Liver (tissue), 3 donors: ENCODE measurements at regions not wholly inside any gene's neighbourhood (a gene's known extent, or its start where the extent isn't known, plus 50 kb on each side); places are given as distances from the start of the nearest gene placed in this dataset.

Experiments used
- GABPA ChIP-seq, 2 donors: IDR thresholded peaks in 1 of 2; conservative IDR thresholded peaks in 1 of 2; 2 replicates each; pipeline ENCODE4 v1.6.1; 2016; ENCODE audit warnings: antibody characterized with exemption in 2 of 2, mild to moderate bottlenecking in 1 of 2, moderate library complexity in 1 of 2
- SP1 ChIP-seq: IDR thresholded peaks from 2 replicates; pipeline ENCODE4 v1.6.1; 2018; ENCODE audit warnings: antibody characterized with exemption, mild to moderate bottlenecking
- TF ChIP-seq, protein P1 (sequence below): fragments of 150-350 bp; IDR thresholded peaks from 2 replicates; pipeline ENCODE4 v1.5.1; 2017; ENCODE audit warnings: improper control_type of control experiment, low read depth, low read length; ENCODE audit not compliant: missing input control
- TF ChIP-seq, protein P2 (sequence below): IDR thresholded peaks from 2 replicates; pipeline ENCODE4 v1.6.1; 2016; ENCODE audit warnings: antibody characterized with exemption
- TF ChIP-seq, protein P3 (sequence below): IDR thresholded peaks from 2 replicates; pipeline ENCODE4 v1.6.1; 2016; ENCODE audit warnings: antibody characterized with exemption, mild to moderate bottlenecking
- donor health status: healthy.
- donor health status: healthy.

DNA sequence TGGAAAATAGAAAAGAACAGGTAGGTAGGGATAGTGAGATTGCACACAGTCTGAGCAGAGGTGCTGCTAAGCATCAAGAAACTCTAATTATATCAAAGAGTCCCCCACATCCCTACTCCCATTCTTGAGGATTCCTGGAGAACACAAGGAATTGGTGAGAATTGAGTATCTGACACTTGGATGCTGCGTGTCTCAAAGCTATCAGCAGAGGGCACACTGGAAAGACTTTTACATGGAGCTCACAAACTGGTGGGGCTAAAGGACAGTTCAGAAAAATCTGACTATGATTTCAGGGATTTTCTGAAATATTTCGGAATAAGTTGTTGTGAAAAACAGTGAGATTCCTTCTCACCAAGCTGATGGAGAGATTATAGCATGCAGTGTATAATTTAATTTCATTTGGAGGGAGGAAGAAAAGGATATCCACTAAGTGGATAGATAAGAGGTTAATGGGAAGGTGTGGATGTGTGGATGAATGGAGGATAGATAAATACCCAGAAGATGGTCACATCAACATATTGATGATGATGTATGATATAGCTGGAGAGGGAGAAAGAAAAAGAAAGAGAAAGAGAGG lies 215.4 kb upstream of the DEFB112 start:
- TF ChIP-seq GABPA (IDR thresholded peaks at IDR 0.05 in 1 of 2, conservative IDR thresholded peaks at IDR 0.05 in 1 of 2): no peak
- TF ChIP-seq, protein P1, sequence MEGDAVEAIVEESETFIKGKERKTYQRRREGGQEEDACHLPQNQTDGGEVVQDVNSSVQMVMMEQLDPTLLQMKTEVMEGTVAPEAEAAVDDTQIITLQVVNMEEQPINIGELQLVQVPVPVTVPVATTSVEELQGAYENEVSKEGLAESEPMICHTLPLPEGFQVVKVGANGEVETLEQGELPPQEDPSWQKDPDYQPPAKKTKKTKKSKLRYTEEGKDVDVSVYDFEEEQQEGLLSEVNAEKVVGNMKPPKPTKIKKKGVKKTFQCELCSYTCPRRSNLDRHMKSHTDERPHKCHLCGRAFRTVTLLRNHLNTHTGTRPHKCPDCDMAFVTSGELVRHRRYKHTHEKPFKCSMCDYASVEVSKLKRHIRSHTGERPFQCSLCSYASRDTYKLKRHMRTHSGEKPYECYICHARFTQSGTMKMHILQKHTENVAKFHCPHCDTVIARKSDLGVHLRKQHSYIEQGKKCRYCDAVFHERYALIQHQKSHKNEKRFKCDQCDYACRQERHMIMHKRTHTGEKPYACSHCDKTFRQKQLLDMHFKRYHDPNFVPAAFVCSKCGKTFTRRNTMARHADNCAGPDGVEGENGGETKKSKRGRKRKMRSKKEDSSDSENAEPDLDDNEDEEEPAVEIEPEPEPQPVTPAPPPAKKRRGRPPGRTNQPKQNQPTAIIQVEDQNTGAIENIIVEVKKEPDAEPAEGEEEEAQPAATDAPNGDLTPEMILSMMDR: peak; percentile 25
- TF ChIP-seq SP1: no peak
- TF ChIP-seq, protein P2, sequence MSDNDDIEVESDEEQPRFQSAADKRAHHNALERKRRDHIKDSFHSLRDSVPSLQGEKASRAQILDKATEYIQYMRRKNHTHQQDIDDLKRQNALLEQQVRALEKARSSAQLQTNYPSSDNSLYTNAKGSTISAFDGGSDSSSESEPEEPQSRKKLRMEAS: no peak
- TF ChIP-seq, protein P3, sequence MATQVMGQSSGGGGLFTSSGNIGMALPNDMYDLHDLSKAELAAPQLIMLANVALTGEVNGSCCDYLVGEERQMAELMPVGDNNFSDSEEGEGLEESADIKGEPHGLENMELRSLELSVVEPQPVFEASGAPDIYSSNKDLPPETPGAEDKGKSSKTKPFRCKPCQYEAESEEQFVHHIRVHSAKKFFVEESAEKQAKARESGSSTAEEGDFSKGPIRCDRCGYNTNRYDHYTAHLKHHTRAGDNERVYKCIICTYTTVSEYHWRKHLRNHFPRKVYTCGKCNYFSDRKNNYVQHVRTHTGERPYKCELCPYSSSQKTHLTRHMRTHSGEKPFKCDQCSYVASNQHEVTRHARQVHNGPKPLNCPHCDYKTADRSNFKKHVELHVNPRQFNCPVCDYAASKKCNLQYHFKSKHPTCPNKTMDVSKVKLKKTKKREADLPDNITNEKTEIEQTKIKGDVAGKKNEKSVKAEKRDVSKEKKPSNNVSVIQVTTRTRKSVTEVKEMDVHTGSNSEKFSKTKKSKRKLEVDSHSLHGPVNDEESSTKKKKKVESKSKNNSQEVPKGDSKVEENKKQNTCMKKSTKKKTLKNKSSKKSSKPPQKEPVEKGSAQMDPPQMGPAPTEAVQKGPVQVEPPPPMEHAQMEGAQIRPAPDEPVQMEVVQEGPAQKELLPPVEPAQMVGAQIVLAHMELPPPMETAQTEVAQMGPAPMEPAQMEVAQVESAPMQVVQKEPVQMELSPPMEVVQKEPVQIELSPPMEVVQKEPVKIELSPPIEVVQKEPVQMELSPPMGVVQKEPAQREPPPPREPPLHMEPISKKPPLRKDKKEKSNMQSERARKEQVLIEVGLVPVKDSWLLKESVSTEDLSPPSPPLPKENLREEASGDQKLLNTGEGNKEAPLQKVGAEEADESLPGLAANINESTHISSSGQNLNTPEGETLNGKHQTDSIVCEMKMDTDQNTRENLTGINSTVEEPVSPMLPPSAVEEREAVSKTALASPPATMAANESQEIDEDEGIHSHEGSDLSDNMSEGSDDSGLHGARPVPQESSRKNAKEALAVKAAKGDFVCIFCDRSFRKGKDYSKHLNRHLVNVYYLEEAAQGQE: no peak
